Neural cell (in vitro differentiated cells): ENCODE measurements at regions not wholly inside any gene's neighbourhood (a gene's known extent, or its start where the extent isn't known, plus 50 kb on each side); places are given as distances from the start of the nearest gene placed in this dataset.

Experiments
- H2AFZ ChIP-seq: fragments of 200-600, 300-800 bp; sonication (generic), shearing (Covaris generic); 2 replicates; pipeline ENCODE4 v1.6.0; 2014; ENCODE audit warnings: low read depth, mild to moderate bottlenecking, antibody characterized with exemption, low read length, moderate library complexity
- H3F3A ChIP-seq: fragments of 200-600 bp; shearing (Covaris generic); 2 replicates; pipeline ENCODE4 v1.6.1; 2016; ENCODE audit warnings: mild to moderate bottlenecking, moderate library complexity, mixed read lengths, antibody characterized with exemption, low read length; ENCODE audit not compliant: insufficient read depth, poor library complexity, severe bottlenecking
- H3K27ac ChIP-seq: fragments of 200-600, 300-800 bp; sonication (generic), shearing (Covaris generic); 2 replicates; pipeline ENCODE4 v1.5.1; 2014; ENCODE audit warnings: mild to moderate bottlenecking, low read length, moderate library complexity
- H3K27me3 ChIP-seq: fragments of 300-800, 200-600 bp; sonication (generic), shearing (Covaris generic); 2 replicates; pipeline ENCODE4 v1.6.0; 2014; ENCODE audit warnings: mild to moderate bottlenecking, low read depth, low read length, moderate library complexity; ENCODE audit not compliant: insufficient read depth
- H3K36me3 ChIP-seq: fragments of 300-800, 200-600 bp; sonication (generic), shearing (Covaris generic); 2 replicates; pipeline ENCODE4 v1.5.1; 2014; ENCODE audit warnings: mild to moderate bottlenecking, antibody characterized with exemption, low read length, moderate library complexity; ENCODE audit not compliant: insufficient read depth
- H3K4me2 ChIP-seq: fragments of 300-800, 200-600 bp; sonication (generic), shearing (Covaris generic); 2 replicates; pipeline ENCODE4 v1.6.0; 2014; ENCODE audit warnings: mild to moderate bottlenecking, low read length
- H3K4me3 ChIP-seq: fragments of 300-800, 200-600 bp; sonication (generic), shearing (Covaris generic); 2 replicates; pipeline ENCODE4 v1.5.1; 2014; ENCODE audit warnings: mild to moderate bottlenecking, low read length, moderate library complexity
- H3K79me2 ChIP-seq: fragments of 200-600 bp; shearing (Covaris generic); replicated peaks from 2 replicates; pipeline ENCODE4 v1.6.0; 2014; ENCODE audit warnings: mild to moderate bottlenecking, low read length, moderate library complexity; ENCODE audit not compliant: insufficient read depth
- H3K9ac ChIP-seq: fragments of 300-800, 200-600 bp; sonication (generic), shearing (Covaris generic); 2 replicates; pipeline ENCODE4 v1.6.1; 2016; ENCODE audit warnings: mild to moderate bottlenecking, low read length, mixed read lengths
- H3K9me2 ChIP-seq: fragments of 200-600 bp; shearing (Covaris generic); 2 replicates; pipeline ENCODE4 v1.6.1; 2016; ENCODE audit warnings: mild to moderate bottlenecking, low read length, mixed read lengths; ENCODE audit not compliant: insufficient read depth
- H3K9me3 ChIP-seq: fragments of 200-600, 300-800 bp; sonication (generic), shearing (Covaris generic); 2 replicates; pipeline ENCODE4 v1.6.1; 2016; ENCODE audit warnings: mild to moderate bottlenecking, mixed run types, low read length, moderate library complexity, mixed read lengths
- H4K20me1 ChIP-seq: fragments of 200-600 bp; shearing (Covaris generic); 2 replicates; pipeline ENCODE4 v1.6.1; 2016; ENCODE audit warnings: mild to moderate bottlenecking, mixed run types; ENCODE audit not compliant: insufficient read depth
- CTCF ChIP-seq: fragments of 450-650 bp; IDR thresholded peaks from 2 replicates; pipeline ENCODE4 v1.5.1; 2014; ENCODE audit warnings: antibody characterized with exemption, mild to moderate bottlenecking, moderate library complexity; ENCODE audit not compliant: poor library complexity, severe bottlenecking
- EP300 ChIP-seq: fragments of 450-650 bp; conservative IDR thresholded peaks from 2 replicates; pipeline ENCODE4 v1.6.1; 2014; ENCODE audit warnings: antibody characterized with exemption, mild to moderate bottlenecking, moderate library complexity; ENCODE audit not compliant: poor library complexity, severe bottlenecking
- EZH2 ChIP-seq: fragments of 200-600, 300-800 bp; shearing (Covaris generic), sonication (generic); IDR thresholded peaks from 2 replicates; pipeline ENCODE4 v1.6.1; 2014; ENCODE audit warnings: antibody characterized with exemption, low read length, borderline replicate concordance, mild to moderate bottlenecking; ENCODE audit not compliant: insufficient read depth, poor library complexity, severe bottlenecking
- MXI1 ChIP-seq: fragments of 450-650 bp; conservative IDR thresholded peaks from 2 replicates; pipeline ENCODE4 v1.6.1; 2014; ENCODE audit warnings: antibody characterized with exemption, mild to moderate bottlenecking; ENCODE audit not compliant: poor library complexity, severe bottlenecking
- POLR2AphosphoS5 ChIP-seq: IDR thresholded peaks from 2 replicates; pipeline ENCODE4 v1.6.1; 2012
- RAD21 ChIP-seq: fragments of 450-650 bp; conservative IDR thresholded peaks from 2 replicates; pipeline ENCODE4 v1.6.1; 2014; ENCODE audit warnings: antibody characterized with exemption, mild to moderate bottlenecking, moderate library complexity
- REST ChIP-seq: IDR thresholded peaks from 2 replicates; pipeline ENCODE4 v1.6.1; 2012; ENCODE audit warnings: borderline replicate concordance
- SMC3 ChIP-seq: fragments of 450-650 bp; conservative IDR thresholded peaks from 2 replicates; pipeline ENCODE4 v1.6.1; 2014; ENCODE audit warnings: antibody characterized with exemption, mild to moderate bottlenecking, moderate library complexity; ENCODE audit not compliant: poor library complexity
- TAF1 ChIP-seq: IDR thresholded peaks from 2 replicates; pipeline ENCODE4 v1.6.1; 2012; ENCODE audit warnings: low read depth

- H3K9ac ChIP-seq, result no peak overlapping the region
- no peaks in the 10 kb centered on the region for H3K9me3 ChIP-seq
- H4K20me1 ChIP-seq, result no peaks in the 10 kb centered on the region
- H3K9me2 ChIP-seq, result no peaks in the 10 kb centered on the region
- H3F3A ChIP-seq, result no peaks in the 10 kb centered on the region
- H3K4me2 ChIP-seq, result no peak overlapping the region
- no peak overlapping the region for H3K4me3 ChIP-seq
- H3K27me3 ChIP-seq, result no peaks in the 10 kb centered on the region
- no peaks in the 10 kb centered on the region for H3K79me2 ChIP-seq
- no peaks in the 10 kb centered on the region for H3K36me3 ChIP-seq
- no peak for TF ChIP-seq POLR2AphosphoS5
- no peak for TF ChIP-seq SMC3
- TF ChIP-seq REST, result no peak
- no peak for TF ChIP-seq EZH2
- no peak for TF ChIP-seq TAF1
- no peak for TF ChIP-seq RAD21
- TF ChIP-seq MXI1, result no peak
- no peak for TF ChIP-seq CTCF
- no peak for TF ChIP-seq EP300
- no peak overlapping the region for H3K27ac ChIP-seq
- no peak overlapping the region for H2AFZ ChIP-seq
These were observed 136.0 kb upstream of the IFNG-AS1 start for GRCh38 chr12:67853204-67853603.

- TF ChIP-seq EZH2 (no peak), REST (no peak), POLR2AphosphoS5 (no peak), RAD21 (no peak), TAF1 (no peak), SMC3 (no peak), CTCF (no peak), MXI1 (no peak), EP300 (no peak)
These were observed 134.9 kb upstream of the IFNG-AS1 start for GRCh38 chr12:67854351-67854750.

More at GRCh38 chr12:67854351-67854750, 134.9 kb upstream of the IFNG-AS1 start:
- no peak overlapping the region for H2AFZ ChIP-seq
- no peak overlapping the region for H3K9ac ChIP-seq
- H3K9me2 ChIP-seq, result no peaks in the 10 kb centered on the region
- no peaks in the 10 kb centered on the region for H3K27me3 ChIP-seq
- no peak overlapping the region for H3K27ac ChIP-seq
- H3K9me3 ChIP-seq, result no peaks in the 10 kb centered on the region
- H3F3A ChIP-seq, result no peaks in the 10 kb centered on the region
- H3K36me3 ChIP-seq, result no peaks in the 10 kb centered on the region
- no peaks in the 10 kb centered on the region for H4K20me1 ChIP-seq
- H3K4me3 ChIP-seq, result no peak overlapping the region
- H3K79me2 ChIP-seq, result no peaks in the 10 kb centered on the region
- H3K4me2 ChIP-seq, result no peak overlapping the region
